ENCODE measurements at regions not wholly inside any gene's neighbourhood (a gene's known extent, or its start where the extent isn't known, plus 50 kb on each side); places are given as distances from the start of the nearest gene placed in this dataset.

- no peak for DNase-seq (ENCODE audit: low spot score)
- 92% methylated on average over 1 of the region's 1 CpG for WGBS (ENCODE audit: low lambda C conversion rate, missing lambda C conversion rate)
- H3K79me2 ChIP-seq: no peaks in the 10 kb centered on the region
- no peak overlapping the region for H3K27ac ChIP-seq
- H3K27me3 ChIP-seq: no peaks in the 10 kb centered on the region
- H3K9me3 ChIP-seq (ENCODE audit: low read depth): no peaks in the 10 kb centered on the region
- no peaks in the 10 kb centered on the region for H3K36me3 ChIP-seq (replicated peaks; ENCODE audit: insufficient read depth, low read depth)
- no peaks in the 10 kb centered on the region for H4K20me1 ChIP-seq (ENCODE audit: insufficient read depth, poor library complexity, severe bottlenecking)
- TF ChIP-seq CTCF (IDR thresholded peaks at IDR 0.05; ENCODE audit: poor library complexity) (no peak), EZH2 (IDR thresholded peaks at IDR 0.05; ENCODE audit: borderline replicate concordance) (no peak), EZH2phosphoT487 (IDR thresholded peaks at IDR 0.05; ENCODE audit: low read depth, severe bottlenecking, unreplicated experiment) (no peak)
- H3K4me3 ChIP-seq: no peak overlapping the region
- H2AFZ ChIP-seq: no peak overlapping the region
- H3K4me1 ChIP-seq (ENCODE audit: insufficient read depth): no peaks in the 10 kb centered on the region
- H3K9me2 ChIP-seq (replicated peaks; ENCODE audit: insufficient read depth): no peaks in the 10 kb centered on the region
- no peak overlapping the region for H3K4me2 ChIP-seq
These were observed 230.8 kb downstream of the BARHL2 start for GRCh38 chr1:90486134-90486824.

DNA sequence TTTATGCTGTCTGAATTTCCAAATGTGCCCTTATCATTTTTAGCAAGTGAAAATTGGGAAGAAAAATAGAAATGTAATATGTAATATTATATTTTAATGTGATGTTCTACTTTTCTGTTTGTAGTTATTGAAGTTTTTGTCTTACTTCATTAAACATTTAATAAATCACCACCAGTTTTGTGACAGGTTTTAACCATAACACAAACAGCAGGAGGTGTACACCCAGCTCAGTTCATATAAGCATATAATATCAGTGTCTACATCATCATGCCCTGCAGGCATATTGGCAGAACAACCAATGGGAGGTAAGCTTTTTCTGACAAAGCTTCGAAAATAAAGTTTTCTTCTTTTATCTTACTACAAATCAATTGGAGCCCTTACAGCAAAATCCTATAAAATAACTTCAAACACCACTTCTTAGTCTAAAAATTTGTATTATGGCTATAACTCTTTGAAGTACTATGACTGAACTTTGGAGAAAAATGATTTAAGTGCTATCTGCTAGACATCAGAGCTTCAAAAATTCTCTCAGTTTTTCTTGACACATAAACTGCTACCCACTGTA, 236.7 kb downstream of the BARHL2 start:
- no peak for DNase-seq (ENCODE audit: low spot score)
- H2AFZ ChIP-seq: no peak overlapping the region
- H3K9me2 ChIP-seq (replicated peaks; ENCODE audit: insufficient read depth): no peaks in the 10 kb centered on the region
- no peaks in the 10 kb centered on the region for H3K79me2 ChIP-seq
- no peaks in the 10 kb centered on the region for H3K36me3 ChIP-seq (replicated peaks; ENCODE audit: insufficient read depth, low read depth)
- TF ChIP-seq EZH2 (IDR thresholded peaks at IDR 0.05; ENCODE audit: borderline replicate concordance) (no peak), EZH2phosphoT487 (IDR thresholded peaks at IDR 0.05; ENCODE audit: low read depth, severe bottlenecking, unreplicated experiment) (no peak), CTCF (IDR thresholded peaks at IDR 0.05; ENCODE audit: poor library complexity) (no peak)
- WGBS (ENCODE audit: low lambda C conversion rate, missing lambda C conversion rate): 71% methylated on average over 1 of the region's 1 CpG
- H3K4me3 ChIP-seq: no peak overlapping the region
- H3K4me2 ChIP-seq: no peak overlapping the region
- no peak overlapping the region for H3K27ac ChIP-seq
- H3K4me1 ChIP-seq (ENCODE audit: insufficient read depth): no peaks in the 10 kb centered on the region
- H4K20me1 ChIP-seq (ENCODE audit: insufficient read depth, poor library complexity, severe bottlenecking): no peaks in the 10 kb centered on the region
- H3K27me3 ChIP-seq: no peaks in the 10 kb centered on the region
- H3K9me3 ChIP-seq (ENCODE audit: low read depth): no peaks in the 10 kb centered on the region

- no peaks in the 10 kb centered on the region for H3K9me3 ChIP-seq (ENCODE audit: low read depth)
These were observed 240.1 kb downstream of the BARHL2 start for GRCh38 chr1:90476994-90477393.

More at GRCh38 chr1:90476994-90477393, 240.1 kb downstream of the BARHL2 start:
- no peak for DNase-seq (ENCODE audit: low spot score)
- H2AFZ ChIP-seq: no peak overlapping the region
- no peaks in the 10 kb centered on the region for H3K36me3 ChIP-seq (replicated peaks; ENCODE audit: insufficient read depth, low read depth)
- no peaks in the 10 kb centered on the region for H3K27me3 ChIP-seq
- 67% methylated on average over 3 of the region's 3 CpGs for WGBS (ENCODE audit: low lambda C conversion rate, missing lambda C conversion rate)
- H3K4me2 ChIP-seq: no peak overlapping the region
- H3K27ac ChIP-seq: no peak overlapping the region
- TF ChIP-seq CTCF (IDR thresholded peaks at IDR 0.05; ENCODE audit: poor library complexity) (no peak), EZH2phosphoT487 (IDR thresholded peaks at IDR 0.05; ENCODE audit: low read depth, severe bottlenecking, unreplicated experiment) (no peak), EZH2 (IDR thresholded peaks at IDR 0.05; ENCODE audit: borderline replicate concordance) (no peak)
- H3K4me3 ChIP-seq: no peak overlapping the region
- H3K4me1 ChIP-seq (ENCODE audit: insufficient read depth): no peaks in the 10 kb centered on the region
- H3K79me2 ChIP-seq: no peaks in the 10 kb centered on the region
- no peaks in the 10 kb centered on the region for H3K9me2 ChIP-seq (replicated peaks; ENCODE audit: insufficient read depth)
- H4K20me1 ChIP-seq (ENCODE audit: insufficient read depth, poor library complexity, severe bottlenecking): no peaks in the 10 kb centered on the region
